ENCODE measurements at regions not wholly inside any gene's neighbourhood (a gene's known extent, or its start where the extent isn't known, plus 50 kb on each side); places are given as distances from the start of the nearest gene placed in this dataset.
"Not testable (repeated sequence)": the region's sequence is repeated elsewhere in the genome, so short reads cannot be mapped to it uniquely, and the experiment has no call there.

DNA sequence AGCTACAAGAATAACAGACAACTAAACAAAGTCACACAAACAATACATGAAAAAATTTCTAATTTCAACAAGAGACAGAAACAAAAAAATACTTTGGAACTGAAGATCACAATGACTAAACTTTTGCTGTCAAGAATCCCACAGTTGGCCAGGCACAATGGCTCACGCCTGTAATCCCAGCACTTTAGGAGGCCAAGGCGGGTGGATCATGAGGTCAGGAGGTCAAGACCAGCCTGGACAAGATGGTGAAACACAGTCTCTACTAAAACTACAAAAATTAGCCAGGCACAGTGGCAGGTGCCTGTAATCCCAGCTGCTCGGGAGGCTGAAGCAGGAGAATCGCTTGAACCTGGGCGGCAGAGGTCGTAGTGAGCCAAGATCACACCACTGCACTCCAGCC, 861.6 kb downstream of the UQCRFS1 start:
- TF ChIP-seq, protein P1, sequence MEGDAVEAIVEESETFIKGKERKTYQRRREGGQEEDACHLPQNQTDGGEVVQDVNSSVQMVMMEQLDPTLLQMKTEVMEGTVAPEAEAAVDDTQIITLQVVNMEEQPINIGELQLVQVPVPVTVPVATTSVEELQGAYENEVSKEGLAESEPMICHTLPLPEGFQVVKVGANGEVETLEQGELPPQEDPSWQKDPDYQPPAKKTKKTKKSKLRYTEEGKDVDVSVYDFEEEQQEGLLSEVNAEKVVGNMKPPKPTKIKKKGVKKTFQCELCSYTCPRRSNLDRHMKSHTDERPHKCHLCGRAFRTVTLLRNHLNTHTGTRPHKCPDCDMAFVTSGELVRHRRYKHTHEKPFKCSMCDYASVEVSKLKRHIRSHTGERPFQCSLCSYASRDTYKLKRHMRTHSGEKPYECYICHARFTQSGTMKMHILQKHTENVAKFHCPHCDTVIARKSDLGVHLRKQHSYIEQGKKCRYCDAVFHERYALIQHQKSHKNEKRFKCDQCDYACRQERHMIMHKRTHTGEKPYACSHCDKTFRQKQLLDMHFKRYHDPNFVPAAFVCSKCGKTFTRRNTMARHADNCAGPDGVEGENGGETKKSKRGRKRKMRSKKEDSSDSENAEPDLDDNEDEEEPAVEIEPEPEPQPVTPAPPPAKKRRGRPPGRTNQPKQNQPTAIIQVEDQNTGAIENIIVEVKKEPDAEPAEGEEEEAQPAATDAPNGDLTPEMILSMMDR (IDR thresholded peaks at IDR 0.05; ENCODE audit: low read depth, low read length) = not testable (repeated sequence)
- TF ChIP-seq POLR2A (IDR thresholded peaks at IDR 0.05; ENCODE audit: extremely low read depth, insufficient read length); MYC (IDR thresholded peaks at IDR 0.05; ENCODE audit: low read depth, low read length): not testable (repeated sequence)
- TF ChIP-seq, protein P2, sequence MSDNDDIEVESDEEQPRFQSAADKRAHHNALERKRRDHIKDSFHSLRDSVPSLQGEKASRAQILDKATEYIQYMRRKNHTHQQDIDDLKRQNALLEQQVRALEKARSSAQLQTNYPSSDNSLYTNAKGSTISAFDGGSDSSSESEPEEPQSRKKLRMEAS (IDR thresholded peaks at IDR 0.05; ENCODE audit: low read depth, low read length) = not testable (repeated sequence)
